ENCODE measurements at regions not wholly inside any gene's neighbourhood (a gene's known extent, or its start where the extent isn't known, plus 50 kb on each side); places are given as distances from the start of the nearest gene placed in this dataset.

DNA sequence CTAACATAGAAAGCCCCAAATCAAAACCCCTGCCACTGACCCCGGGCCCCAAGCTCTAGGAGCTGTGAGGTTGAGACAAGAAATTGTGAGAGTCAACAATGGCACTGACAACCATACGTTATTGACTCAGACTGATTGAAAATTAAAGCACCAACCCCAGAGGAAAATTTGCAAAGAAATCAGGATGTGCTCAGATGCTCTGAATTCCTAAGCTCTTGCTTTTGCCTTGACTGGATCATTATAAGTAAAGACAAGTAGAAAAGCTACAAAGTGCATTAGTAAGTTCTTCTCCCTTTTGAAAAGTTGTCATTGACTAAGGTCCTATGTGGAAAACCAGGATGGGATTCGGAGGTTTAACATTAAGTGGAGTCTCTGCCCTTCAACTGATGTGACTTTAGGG, 130.2 kb downstream of the SAMD9 start:
- Histone ChIP-seq H3K79me2 (replicated peaks; ENCODE audit: insufficient read depth, low read length) (no peaks in the 10 kb centered on the region), H3K9me2 (ENCODE audit: insufficient read depth, low read length) (no peaks in the 10 kb centered on the region), H3K27ac (ENCODE audit: low read length) (no peak overlapping the region), H4K20me1 (ENCODE audit: insufficient read depth) (no peaks in the 10 kb centered on the region), H3K36me3 (ENCODE audit: insufficient read depth, low read length) (no peaks in the 10 kb centered on the region), H3F3A (ENCODE audit: insufficient read depth, low read length, poor library complexity, severe bottlenecking) (no peaks in the 10 kb centered on the region), H3K9me3 (ENCODE audit: low read length) (no peaks in the 10 kb centered on the region), H3K27me3 (ENCODE audit: insufficient read depth, low read depth, low read length) (no peaks in the 10 kb centered on the region), H3K4me2 (ENCODE audit: low read length) (no peak overlapping the region), H2AFZ (ENCODE audit: low read depth, low read length) (no peak overlapping the region), H3K4me3 (ENCODE audit: low read length) (no peak overlapping the region), H3K9ac (ENCODE audit: low read length) (no peak overlapping the region)
- TF ChIP-seq POLR2AphosphoS5 (IDR thresholded peaks at IDR 0.05) (no peak), RAD21 (conservative IDR thresholded peaks at IDR 0.05) (no peak), EZH2 (IDR thresholded peaks at IDR 0.05; ENCODE audit: borderline replicate concordance, insufficient read depth, low read length, poor library complexity, severe bottlenecking) (no peak), MXI1 (conservative IDR thresholded peaks at IDR 0.05; ENCODE audit: poor library complexity, severe bottlenecking) (no peak), REST (IDR thresholded peaks at IDR 0.05; ENCODE audit: borderline replicate concordance) (no peak), SMC3 (conservative IDR thresholded peaks at IDR 0.05; ENCODE audit: poor library complexity) (no peak), TAF1 (IDR thresholded peaks at IDR 0.05; ENCODE audit: low read depth) (no peak), EP300 (conservative IDR thresholded peaks at IDR 0.05; ENCODE audit: poor library complexity, severe bottlenecking) (no peak)
- TF ChIP-seq, protein P1, sequence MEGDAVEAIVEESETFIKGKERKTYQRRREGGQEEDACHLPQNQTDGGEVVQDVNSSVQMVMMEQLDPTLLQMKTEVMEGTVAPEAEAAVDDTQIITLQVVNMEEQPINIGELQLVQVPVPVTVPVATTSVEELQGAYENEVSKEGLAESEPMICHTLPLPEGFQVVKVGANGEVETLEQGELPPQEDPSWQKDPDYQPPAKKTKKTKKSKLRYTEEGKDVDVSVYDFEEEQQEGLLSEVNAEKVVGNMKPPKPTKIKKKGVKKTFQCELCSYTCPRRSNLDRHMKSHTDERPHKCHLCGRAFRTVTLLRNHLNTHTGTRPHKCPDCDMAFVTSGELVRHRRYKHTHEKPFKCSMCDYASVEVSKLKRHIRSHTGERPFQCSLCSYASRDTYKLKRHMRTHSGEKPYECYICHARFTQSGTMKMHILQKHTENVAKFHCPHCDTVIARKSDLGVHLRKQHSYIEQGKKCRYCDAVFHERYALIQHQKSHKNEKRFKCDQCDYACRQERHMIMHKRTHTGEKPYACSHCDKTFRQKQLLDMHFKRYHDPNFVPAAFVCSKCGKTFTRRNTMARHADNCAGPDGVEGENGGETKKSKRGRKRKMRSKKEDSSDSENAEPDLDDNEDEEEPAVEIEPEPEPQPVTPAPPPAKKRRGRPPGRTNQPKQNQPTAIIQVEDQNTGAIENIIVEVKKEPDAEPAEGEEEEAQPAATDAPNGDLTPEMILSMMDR (IDR thresholded peaks at IDR 0.05; ENCODE audit: poor library complexity, severe bottlenecking): no peak

- Histone ChIP-seq H2AFZ (ENCODE audit: low read depth, low read length) (no peak overlapping the region), H3K4me3 (ENCODE audit: low read length) (no peak overlapping the region), H3K9me3 (ENCODE audit: low read length) (no peaks in the 10 kb centered on the region), H4K20me1 (ENCODE audit: insufficient read depth) (no peaks in the 10 kb centered on the region), H3F3A (ENCODE audit: insufficient read depth, low read length, poor library complexity, severe bottlenecking) (no peaks in the 10 kb centered on the region), H3K27ac (ENCODE audit: low read length) (no peak overlapping the region), H3K4me2 (ENCODE audit: low read length) (no peak overlapping the region), H3K36me3 (ENCODE audit: insufficient read depth, low read length) (no peaks in the 10 kb centered on the region), H3K79me2 (replicated peaks; ENCODE audit: insufficient read depth, low read length) (no peaks in the 10 kb centered on the region), H3K9me2 (ENCODE audit: insufficient read depth, low read length) (no peaks in the 10 kb centered on the region), H3K9ac (ENCODE audit: low read length) (no peak overlapping the region), H3K27me3 (ENCODE audit: insufficient read depth, low read depth, low read length) (no peaks in the 10 kb centered on the region)
- TF ChIP-seq REST (IDR thresholded peaks at IDR 0.05; ENCODE audit: borderline replicate concordance) (no peak), TAF1 (IDR thresholded peaks at IDR 0.05; ENCODE audit: low read depth) (no peak), RAD21 (conservative IDR thresholded peaks at IDR 0.05) (no peak), POLR2AphosphoS5 (IDR thresholded peaks at IDR 0.05) (no peak), EP300 (conservative IDR thresholded peaks at IDR 0.05; ENCODE audit: poor library complexity, severe bottlenecking) (no peak), MXI1 (conservative IDR thresholded peaks at IDR 0.05; ENCODE audit: poor library complexity, severe bottlenecking) (no peak), SMC3 (conservative IDR thresholded peaks at IDR 0.05; ENCODE audit: poor library complexity) (no peak), EZH2 (IDR thresholded peaks at IDR 0.05; ENCODE audit: borderline replicate concordance, insufficient read depth, low read length, poor library complexity, severe bottlenecking) (no peak)
- TF ChIP-seq, protein P1 (IDR thresholded peaks at IDR 0.05; ENCODE audit: poor library complexity, severe bottlenecking): no peak
Measured at GRCh38 chr7:92987095-92987494, 130.7 kb downstream of the SAMD9 start.

Measured in neural cell (in vitro differentiated cells).